Heart left ventricle (tissue), 13 donors: ENCODE measurements at regions not wholly inside any gene's neighbourhood (a gene's known extent, or its start where the extent isn't known, plus 50 kb on each side); places are given as distances from the start of the nearest gene placed in this dataset.

Experiments used
- POLR2A ChIP-seq, 2 donors: fragments of 450-650 bp; IDR thresholded peaks; one replicate each; pipeline ENCODE4 v1.6.1; 2017; ENCODE audit warnings: antibody characterized with exemption in 2 of 2, mild to moderate bottlenecking in 2 of 2, moderate library complexity in 2 of 2
- TF ChIP-seq, protein P1 (sequence below), 12 donors: fragments of 200-600 bp; sonication (generic) in 4 of 12; IDR thresholded peaks; one replicate each; pipeline versions ENCODE4 v1.5.0 to v1.8.0; 2018 to 2022; ENCODE audit warnings: antibody characterized with exemption in 12 of 12, mild to moderate bottlenecking in 5 of 12
- donor health status: ischemic (EF 13 %, LVEDD 7.1; RV severe dilation, severe dysfunction).
- donor health status: DM: no; HTN: yes; CAD: no.
- donor health status: DM: no; HTN: no; CAD: no.
- donor health status: ischemic (EF 25% LVEDD 6.9; RV normal size, moderate dysfunction).
- donor health status: ischemic (EF 25% LVEDD 5.7; RV mildly dilated, moderate dysfunction).
- donor health status: ischemic (EF 35%, LVEDD 5.7; RV mildly dilated, moderate dysfunction).
- donor health status: nonischemic (EF 11% LVEDD 7.7; RV severe dilation, severe dysfunction).
- donor health status: DM: yes; HTN: yes; CAD: no.
- donor health status: PGD.
- donor health status: ischemic (EF 29% LVEDD 5.4; RV normal size, mild dysfunction).
- donor health status: nonischemic (EF 23%, LVEDD 6.1; RV moderate dilation, normal function).

DNA sequence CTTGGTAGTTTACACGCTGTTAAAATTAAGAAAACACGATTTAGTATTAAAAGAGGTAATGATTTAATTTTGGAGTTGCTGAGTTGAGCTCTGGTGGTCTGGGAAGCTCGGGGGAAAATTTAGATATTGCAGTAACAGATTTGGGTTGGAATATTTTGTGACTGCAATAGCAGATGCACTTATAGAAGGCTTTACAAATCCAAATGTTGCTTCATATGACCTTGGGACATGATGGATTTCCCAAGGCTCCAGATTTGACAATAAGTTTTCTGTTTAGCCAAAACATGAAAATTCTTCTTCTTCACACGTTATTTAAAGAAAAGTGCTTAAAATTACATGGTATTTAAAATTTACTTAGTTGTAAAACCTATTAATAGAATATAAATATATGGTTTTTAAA is 302.0 kb downstream of the SPRY1 start:
- TF ChIP-seq, protein P1, sequence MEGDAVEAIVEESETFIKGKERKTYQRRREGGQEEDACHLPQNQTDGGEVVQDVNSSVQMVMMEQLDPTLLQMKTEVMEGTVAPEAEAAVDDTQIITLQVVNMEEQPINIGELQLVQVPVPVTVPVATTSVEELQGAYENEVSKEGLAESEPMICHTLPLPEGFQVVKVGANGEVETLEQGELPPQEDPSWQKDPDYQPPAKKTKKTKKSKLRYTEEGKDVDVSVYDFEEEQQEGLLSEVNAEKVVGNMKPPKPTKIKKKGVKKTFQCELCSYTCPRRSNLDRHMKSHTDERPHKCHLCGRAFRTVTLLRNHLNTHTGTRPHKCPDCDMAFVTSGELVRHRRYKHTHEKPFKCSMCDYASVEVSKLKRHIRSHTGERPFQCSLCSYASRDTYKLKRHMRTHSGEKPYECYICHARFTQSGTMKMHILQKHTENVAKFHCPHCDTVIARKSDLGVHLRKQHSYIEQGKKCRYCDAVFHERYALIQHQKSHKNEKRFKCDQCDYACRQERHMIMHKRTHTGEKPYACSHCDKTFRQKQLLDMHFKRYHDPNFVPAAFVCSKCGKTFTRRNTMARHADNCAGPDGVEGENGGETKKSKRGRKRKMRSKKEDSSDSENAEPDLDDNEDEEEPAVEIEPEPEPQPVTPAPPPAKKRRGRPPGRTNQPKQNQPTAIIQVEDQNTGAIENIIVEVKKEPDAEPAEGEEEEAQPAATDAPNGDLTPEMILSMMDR (IDR thresholded peaks at IDR 0.05) = no peak
- TF ChIP-seq POLR2A (IDR thresholded peaks at IDR 0.05) = no peak
